GM12864 (cell line): ENCODE measurements at regions not wholly inside any gene's neighbourhood (a gene's known extent, or its start where the extent isn't known, plus 50 kb on each side); places are given as distances from the start of the nearest gene placed in this dataset.

Experiments
- DNase-seq: peaks from one replicate; pipeline ENCODE4 v3.0.0-alpha.2; 2011; ENCODE audit warnings: low read depth
- H3K4me3 ChIP-seq: 2 replicates; pipeline ENCODE4 v1.5.1; 2011; ENCODE audit warnings: mild to moderate bottlenecking, low read depth, low read length, control low read depth
- CTCF ChIP-seq: IDR thresholded peaks from 2 replicates; pipeline ENCODE4 v1.5.1; 2011; ENCODE audit warnings: low read depth, mild to moderate bottlenecking, moderate library complexity, low read length, control low read depth, inconsistent platforms; ENCODE audit errors: missing control alignments

GRCh38 chr3:74564560-74564959 is 49.9 kb downstream of the CNTN3 start:
- no peak overlapping the region for H3K4me3 ChIP-seq
- TF ChIP-seq CTCF, result no peak
- no peak for DNase-seq

- TF ChIP-seq CTCF, result no peak
- no peak for DNase-seq
- H3K4me3 ChIP-seq, result no peak overlapping the region
These were observed 51.7 kb downstream of the CNTN3 start for GRCh38 chr3:74562558-74563269.

GRCh38 chr3:74561881-74562280 is 52.6 kb downstream of the CNTN3 start:
- no peak for TF ChIP-seq CTCF
- DNase-seq, result no peak
- no peak overlapping the region for H3K4me3 ChIP-seq

- no peak for DNase-seq
- TF ChIP-seq CTCF, result no peak
- no peak overlapping the region for H3K4me3 ChIP-seq
These were observed 55.2 kb downstream of the CNTN3 start for GRCh38 chr3:74559261-74559660.

- DNase-seq, result no peak
- no peak for TF ChIP-seq CTCF
- no peak overlapping the region for H3K4me3 ChIP-seq
These were observed 63.8 kb downstream of the CNTN3 start for GRCh38 chr3:74550686-74551085.

- no peak for TF ChIP-seq CTCF
- DNase-seq, result no peak
- H3K4me3 ChIP-seq, result no peak overlapping the region
These were observed 68.0 kb downstream of the CNTN3 start for GRCh38 chr3:74546426-74546825.

- H3K4me3 ChIP-seq, result no peak overlapping the region
- no peak for DNase-seq
- TF ChIP-seq CTCF, result no peak
These were observed 72.0 kb downstream of the CNTN3 start for GRCh38 chr3:74542441-74542840.
